Ishikawa (cell line): ENCODE measurements at regions not wholly inside any gene's neighbourhood (a gene's known extent, or its start where the extent isn't known, plus 50 kb on each side); places are given as distances from the start of the nearest gene placed in this dataset.

Source experiments
- CEBPB ChIP-seq: IDR thresholded peaks from 2 replicates; pipeline ENCODE4 v1.6.1; 2012
- CREB1 ChIP-seq: IDR thresholded peaks from 2 replicates; pipeline ENCODE4 v1.6.1; 2012; ENCODE audit warnings: low read depth
- EGR1 ChIP-seq: IDR thresholded peaks from 2 replicates; pipeline ENCODE4 v1.6.1; 2012
- EP300 ChIP-seq: IDR thresholded peaks from 2 replicates; pipeline ENCODE4 v1.6.1; 2012; ENCODE audit warnings: borderline replicate concordance
- FOXM1 ChIP-seq: IDR thresholded peaks from 2 replicates; pipeline ENCODE4 v1.6.1; 2012; ENCODE audit warnings: low read depth, borderline replicate concordance
- NFIC ChIP-seq: IDR thresholded peaks from 2 replicates; pipeline ENCODE4 v1.6.1; 2012
- RAD21 ChIP-seq: IDR thresholded peaks from 2 replicates; pipeline ENCODE4 v1.6.1; 2012; ENCODE audit warnings: low read depth
- TAF1 ChIP-seq: IDR thresholded peaks from 2 replicates; pipeline ENCODE4 v1.6.1; 2012; ENCODE audit warnings: low read depth, mild to moderate bottlenecking
- TCF12 ChIP-seq: IDR thresholded peaks from 2 replicates; pipeline ENCODE4 v1.6.1; 2012; ENCODE audit warnings: low read depth
- TEAD4 ChIP-seq: IDR thresholded peaks from 2 replicates; pipeline ENCODE4 v1.6.1; 2012
- USF1 ChIP-seq: IDR thresholded peaks from 2 replicates; pipeline ENCODE4 v1.6.1; 2012
- YY1 ChIP-seq: IDR thresholded peaks from 2 replicates; pipeline ENCODE4 v1.6.1; 2012; ENCODE audit warnings: low read depth
- ZBTB7A ChIP-seq: IDR thresholded peaks from 2 replicates; pipeline ENCODE4 v1.6.1; 2012; ENCODE audit warnings: low read depth
- TF ChIP-seq, protein P1 (sequence below): IDR thresholded peaks from 2 replicates; pipeline ENCODE4 v1.6.1; 2012
- TF ChIP-seq, protein P2 (sequence below): IDR thresholded peaks from 2 replicates; pipeline ENCODE4 v1.6.1; 2012; ENCODE audit warnings: low read depth, mild to moderate bottlenecking

- TF ChIP-seq TEAD4 (no peak), EGR1 (no peak), CREB1 (no peak), TAF1 (no peak), RAD21 (no peak), CEBPB (no peak), USF1 (no peak), FOXM1 (no peak), NFIC (no peak)
Observed at GRCh38 chr11:119937412-119937811, 200.5 kb downstream of the TRIM29 start.

DNA sequence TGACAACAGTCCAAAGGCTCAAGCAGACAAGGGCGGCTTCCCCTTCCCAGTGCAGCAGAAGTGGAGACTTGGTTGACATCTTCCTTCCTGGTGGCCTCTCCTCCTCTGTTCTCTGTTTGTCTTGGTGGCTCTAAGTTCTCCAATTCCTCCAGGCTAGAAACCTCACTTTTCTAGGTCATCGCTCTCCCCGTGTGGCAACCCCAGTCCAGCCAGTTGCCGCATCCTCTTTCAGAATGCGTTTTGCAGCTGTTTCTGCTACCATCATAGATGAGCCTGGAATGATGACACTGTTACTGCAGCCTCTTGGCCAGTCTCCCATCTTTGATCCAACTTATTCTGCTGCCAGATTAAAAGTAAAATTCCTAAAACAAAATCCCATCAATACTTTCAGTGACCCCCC is 201.5 kb downstream of the TRIM29 start:
- TF ChIP-seq NFIC (no peak), USF1 (no peak), YY1 (no peak), ZBTB7A (no peak), EP300 (no peak), EGR1 (no peak), TEAD4 (no peak)
- TF ChIP-seq, protein P1, sequence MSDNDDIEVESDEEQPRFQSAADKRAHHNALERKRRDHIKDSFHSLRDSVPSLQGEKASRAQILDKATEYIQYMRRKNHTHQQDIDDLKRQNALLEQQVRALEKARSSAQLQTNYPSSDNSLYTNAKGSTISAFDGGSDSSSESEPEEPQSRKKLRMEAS: no peak
- TF ChIP-seq, protein P2, sequence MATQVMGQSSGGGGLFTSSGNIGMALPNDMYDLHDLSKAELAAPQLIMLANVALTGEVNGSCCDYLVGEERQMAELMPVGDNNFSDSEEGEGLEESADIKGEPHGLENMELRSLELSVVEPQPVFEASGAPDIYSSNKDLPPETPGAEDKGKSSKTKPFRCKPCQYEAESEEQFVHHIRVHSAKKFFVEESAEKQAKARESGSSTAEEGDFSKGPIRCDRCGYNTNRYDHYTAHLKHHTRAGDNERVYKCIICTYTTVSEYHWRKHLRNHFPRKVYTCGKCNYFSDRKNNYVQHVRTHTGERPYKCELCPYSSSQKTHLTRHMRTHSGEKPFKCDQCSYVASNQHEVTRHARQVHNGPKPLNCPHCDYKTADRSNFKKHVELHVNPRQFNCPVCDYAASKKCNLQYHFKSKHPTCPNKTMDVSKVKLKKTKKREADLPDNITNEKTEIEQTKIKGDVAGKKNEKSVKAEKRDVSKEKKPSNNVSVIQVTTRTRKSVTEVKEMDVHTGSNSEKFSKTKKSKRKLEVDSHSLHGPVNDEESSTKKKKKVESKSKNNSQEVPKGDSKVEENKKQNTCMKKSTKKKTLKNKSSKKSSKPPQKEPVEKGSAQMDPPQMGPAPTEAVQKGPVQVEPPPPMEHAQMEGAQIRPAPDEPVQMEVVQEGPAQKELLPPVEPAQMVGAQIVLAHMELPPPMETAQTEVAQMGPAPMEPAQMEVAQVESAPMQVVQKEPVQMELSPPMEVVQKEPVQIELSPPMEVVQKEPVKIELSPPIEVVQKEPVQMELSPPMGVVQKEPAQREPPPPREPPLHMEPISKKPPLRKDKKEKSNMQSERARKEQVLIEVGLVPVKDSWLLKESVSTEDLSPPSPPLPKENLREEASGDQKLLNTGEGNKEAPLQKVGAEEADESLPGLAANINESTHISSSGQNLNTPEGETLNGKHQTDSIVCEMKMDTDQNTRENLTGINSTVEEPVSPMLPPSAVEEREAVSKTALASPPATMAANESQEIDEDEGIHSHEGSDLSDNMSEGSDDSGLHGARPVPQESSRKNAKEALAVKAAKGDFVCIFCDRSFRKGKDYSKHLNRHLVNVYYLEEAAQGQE: no peak

DNA sequence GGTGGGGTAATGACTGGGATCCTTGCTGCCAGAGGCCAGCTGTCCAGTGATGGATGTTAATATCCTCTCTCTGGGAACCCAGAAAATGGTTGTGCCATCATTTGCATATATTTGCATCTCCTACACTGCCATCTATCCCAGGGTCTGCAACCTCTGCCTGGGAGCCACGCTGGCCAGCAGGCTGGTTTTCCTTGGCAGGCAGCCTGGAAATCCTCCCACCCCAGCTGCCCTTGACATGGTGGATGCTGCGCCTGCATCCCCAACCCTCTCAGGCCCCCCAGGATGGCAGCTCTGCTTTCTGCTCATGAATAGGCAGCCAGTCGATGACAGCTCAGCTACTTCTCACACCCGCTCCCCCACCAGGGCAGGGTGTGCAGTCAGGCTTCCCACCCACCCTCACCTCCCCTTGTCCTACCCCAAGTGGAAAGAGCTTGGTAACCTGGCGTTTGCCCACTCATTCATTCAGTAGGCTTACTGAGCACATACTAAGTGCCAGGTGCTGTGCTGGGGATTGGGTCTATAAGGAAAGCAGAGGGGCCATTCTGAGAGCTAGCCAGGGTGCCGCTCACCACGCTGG is 202.5 kb downstream of the TRIM29 start:
- TF ChIP-seq EGR1: no peak
- no peak for TF ChIP-seq TCF12
- TF ChIP-seq FOXM1: no peak
- no peak for TF ChIP-seq RAD21
- TF ChIP-seq, protein P2: no peak
- no peak for TF ChIP-seq ZBTB7A
- TF ChIP-seq, protein P1: no peak
- no peak for TF ChIP-seq CREB1
- TF ChIP-seq EP300: no peak
- TF ChIP-seq CEBPB: no peak
- TF ChIP-seq USF1: no peak
- no peak for TF ChIP-seq NFIC
- no peak for TF ChIP-seq TAF1
- TF ChIP-seq TEAD4: no peak
- TF ChIP-seq YY1: no peak

GRCh38 chr11:119934866-119935265 is 203.0 kb downstream of the TRIM29 start:
- TF ChIP-seq YY1 (no peak), TCF12 (no peak), EGR1 (no peak), USF1 (no peak), TEAD4 (no peak), EP300 (no peak), FOXM1 (no peak), CEBPB (no peak), NFIC (no peak), RAD21 (no peak), ZBTB7A (no peak)
- TF ChIP-seq, protein P1: no peak
- TF ChIP-seq, protein P2: no peak
